GM19438 (cell line): ENCODE measurements at regions not wholly inside any gene's neighbourhood (a gene's known extent, or its start where the extent isn't known, plus 50 kb on each side); places are given as distances from the start of the nearest gene placed in this dataset.

Source experiments
- ATAC-seq: cut with Tn5 transposase; IDR thresholded peaks from one replicate; pipeline ENCODE4 v1.9.1; 2021; ENCODE audit warnings: low read depth; ENCODE audit not compliant: unreplicated experiment

DNA sequence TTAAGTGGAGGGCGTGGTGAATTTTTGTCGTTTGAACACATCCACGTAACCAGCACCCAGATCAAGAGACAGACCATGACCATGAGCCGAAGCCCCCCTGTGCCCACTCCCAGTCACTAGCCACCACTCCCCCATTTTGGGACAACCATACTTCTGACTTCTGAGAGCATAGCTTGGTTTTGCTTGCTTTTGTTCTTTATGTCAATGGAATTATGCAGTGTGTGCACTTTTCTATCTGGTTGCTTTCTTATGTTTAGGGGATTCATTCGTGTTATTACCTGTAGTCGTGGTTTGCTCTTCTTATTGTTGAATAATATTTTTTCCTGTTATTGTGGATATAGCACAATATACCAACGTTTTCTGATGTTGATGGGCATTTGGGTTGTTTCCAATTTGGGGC lies 141.7 kb downstream of the GLI2 start:
- no peak for ATAC-seq

DNA sequence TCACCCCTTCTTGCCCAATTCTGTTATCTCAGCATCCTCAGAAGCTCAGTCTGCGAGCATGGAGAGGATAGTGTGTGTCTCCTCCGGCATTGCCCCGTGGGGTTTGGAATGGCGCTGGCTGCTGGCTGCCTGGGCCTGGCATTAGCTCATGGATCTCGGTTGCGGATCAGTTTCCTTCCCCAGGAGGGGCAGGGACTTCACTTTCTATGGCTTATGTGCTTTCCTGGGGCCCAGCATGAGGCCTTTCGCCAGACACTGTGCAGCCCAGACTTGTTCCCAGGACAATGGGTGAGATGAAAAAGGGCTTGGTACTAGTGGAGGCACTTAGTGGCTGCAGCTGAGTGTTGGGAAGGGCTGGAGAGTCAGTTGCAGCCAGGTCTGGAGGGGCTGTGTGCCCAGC lies 143.3 kb downstream of the GLI2 start:
- ATAC-seq, result no peak

DNA sequence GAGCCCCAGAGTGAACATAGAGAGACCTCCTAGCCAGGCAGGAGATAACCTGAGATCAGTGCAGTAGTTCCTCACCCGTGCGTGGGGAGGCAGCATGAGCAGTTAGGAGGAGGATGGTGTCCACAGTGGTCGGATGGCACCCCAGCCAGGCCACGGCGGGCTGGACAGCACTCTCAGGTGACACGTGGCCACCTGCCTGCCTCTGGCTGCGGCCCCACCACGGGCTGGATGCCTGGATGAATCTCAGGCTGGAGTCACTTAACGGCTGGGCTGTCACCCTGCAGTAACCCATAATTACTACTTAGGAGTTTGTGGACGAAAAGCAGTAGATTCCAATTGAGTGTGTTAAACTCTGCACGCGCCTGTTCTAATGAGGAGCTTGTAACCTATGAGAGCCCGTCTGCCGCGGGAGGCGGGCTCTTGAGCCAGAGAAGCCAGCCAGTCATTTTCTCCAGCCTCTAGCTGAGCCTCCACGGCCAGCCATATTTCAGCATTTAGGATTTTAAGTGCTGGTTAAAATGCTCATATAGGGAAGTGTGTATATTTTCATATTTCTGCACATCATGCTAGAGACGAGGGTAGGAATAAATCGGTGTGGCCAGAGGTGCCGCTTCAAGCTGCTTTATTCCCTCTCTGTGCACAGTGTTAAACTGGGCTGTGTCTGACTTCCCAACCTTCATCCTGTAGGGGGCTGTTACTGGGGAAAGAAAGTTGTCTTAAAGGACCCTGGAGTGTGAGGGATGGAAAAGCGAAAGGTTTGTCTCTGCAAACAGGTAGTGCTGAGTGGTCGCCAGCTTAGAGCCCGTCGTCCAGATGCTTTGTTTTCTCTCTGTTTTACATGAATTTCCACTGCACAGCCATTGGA lies 144.0 kb downstream of the GLI2 start:
- no peak for ATAC-seq

DNA sequence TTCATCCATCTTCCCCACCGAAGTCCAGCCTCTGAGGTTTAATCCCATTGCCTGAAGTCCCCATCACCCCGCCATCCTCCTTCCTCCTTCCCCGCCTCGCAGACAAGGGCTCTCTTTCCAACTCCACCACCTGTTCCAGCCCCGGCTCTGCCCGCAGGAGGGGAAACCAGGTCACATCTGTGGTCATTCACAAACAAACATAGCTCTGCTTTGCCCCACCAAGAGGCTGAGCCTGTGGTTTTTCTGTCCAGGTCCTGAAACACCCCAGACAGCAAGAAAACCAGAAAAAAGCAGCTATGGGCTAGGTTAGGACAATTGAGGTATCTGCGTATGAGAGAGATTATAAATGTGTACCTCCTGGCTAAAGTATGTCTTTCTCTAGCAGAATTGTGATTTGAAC lies 144.7 kb downstream of the GLI2 start:
- ATAC-seq, result no peak

DNA sequence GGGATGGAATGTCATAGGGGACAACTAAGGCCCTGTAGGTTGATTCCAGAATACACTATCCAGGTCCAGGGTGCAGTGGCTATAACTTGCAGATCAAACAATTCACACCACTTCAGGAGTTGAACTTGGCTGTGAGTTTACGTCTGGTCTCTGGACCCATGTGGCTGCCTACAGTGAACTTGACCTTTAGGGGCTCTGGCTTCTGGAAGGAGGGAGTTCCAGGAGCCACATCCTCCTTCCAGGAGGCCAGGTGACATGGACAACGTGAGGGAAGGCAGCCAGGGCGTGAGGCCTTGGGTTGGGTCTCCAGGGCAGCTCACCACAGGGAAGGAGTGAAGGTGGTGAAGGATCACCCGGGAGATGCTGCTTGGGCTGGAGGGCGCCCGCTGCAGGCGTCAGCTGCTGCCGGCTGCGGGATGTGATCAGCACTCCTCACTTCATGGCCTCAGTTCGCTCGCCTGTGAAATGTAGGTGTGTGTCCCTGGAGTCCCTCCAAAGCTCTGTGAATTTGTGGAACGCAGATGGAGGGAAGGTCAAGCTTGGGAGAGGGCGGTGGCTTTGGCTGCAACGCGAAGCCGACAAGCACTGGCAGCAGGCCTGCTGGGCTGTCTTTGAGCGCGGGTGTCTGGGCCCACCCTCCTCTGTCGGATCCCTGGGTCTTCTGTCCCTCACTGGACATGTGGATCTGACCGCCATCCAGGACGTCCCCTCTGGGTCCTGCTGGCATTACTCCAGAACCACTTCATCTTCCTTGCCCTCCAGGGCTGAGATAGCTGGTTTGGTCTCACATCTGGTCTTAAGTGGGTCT lies 146.5 kb downstream of the GLI2 start:
- no peak for ATAC-seq

DNA sequence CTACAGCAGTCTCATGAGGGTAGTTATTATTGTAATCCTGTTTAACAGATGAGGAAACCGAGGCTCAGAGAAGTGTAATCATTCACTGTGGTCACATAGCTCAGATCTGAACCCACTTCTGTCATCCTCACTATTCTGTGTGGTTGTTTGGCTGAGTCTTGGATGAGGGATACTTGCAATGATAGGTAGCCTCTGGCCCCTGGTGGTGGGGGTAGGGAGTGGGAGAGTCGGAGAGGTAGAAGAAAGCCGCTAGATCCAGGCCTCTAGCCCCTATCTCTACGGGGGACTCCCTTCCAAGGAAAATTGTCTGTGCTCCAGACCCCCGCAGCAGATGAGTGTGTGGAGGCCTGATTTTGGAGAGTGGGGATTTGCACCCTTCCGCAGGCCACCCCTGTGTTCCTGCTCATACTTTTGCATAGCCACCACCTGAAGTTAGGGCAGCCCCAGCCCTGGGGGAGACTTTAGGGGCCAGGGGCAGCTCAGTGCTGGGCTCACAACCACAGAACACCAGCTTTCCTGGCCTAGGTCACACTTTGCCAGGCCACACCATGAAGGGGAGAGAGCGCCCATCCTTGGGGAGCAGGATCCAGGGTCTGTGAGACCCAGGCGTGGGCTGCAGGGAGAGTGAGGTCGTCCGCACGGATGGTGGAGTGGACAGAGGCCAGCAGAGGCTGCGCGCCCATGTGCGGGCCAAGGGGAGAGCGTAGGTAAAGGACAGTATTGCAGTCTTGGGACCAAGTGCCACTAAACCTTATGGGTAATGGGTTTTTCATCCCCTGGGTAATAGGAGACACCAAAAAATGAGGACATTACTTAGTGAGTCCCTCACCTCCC lies 148.2 kb downstream of the GLI2 start:
- ATAC-seq, result no peak

DNA sequence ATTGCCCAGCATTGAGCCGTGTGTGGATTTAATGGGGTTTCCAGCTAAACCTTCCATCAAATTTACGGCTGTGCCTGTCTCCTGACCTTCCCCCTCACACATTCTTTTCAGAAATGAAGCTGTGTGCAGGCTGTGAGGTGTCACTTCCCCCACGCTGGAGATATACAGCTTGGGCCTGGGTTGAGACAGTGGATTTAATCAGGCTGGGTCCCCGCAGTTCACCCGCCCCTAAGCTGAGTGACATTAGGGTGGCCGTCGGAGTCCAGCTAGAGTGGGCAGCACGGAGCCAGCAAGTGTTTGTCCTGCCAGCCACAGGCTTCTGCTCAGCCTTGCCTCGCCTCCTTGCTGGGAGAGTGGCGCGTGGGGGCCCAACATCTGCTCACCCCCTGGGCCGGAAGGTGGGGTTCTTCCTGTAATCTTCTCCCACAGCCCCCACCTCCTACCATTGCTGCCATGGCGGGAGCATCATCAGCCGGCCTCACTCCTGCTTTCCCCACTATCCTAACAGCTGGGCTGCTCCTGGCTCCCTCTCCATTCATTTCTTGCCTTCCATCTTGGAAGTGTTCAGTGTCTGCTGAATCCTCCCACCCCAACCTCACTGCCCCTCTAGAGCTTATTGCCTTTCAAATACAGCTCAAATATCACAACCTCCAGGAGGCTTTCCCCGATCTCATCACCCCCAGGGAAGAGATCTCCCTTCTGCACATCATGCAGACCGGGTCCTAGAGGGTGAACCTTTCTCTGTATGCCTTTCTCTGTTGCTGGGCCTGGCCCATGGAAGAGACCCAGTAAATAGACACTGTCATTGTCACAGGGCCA lies 149.0 kb downstream of the GLI2 start:
- ATAC-seq, result no peak

DNA sequence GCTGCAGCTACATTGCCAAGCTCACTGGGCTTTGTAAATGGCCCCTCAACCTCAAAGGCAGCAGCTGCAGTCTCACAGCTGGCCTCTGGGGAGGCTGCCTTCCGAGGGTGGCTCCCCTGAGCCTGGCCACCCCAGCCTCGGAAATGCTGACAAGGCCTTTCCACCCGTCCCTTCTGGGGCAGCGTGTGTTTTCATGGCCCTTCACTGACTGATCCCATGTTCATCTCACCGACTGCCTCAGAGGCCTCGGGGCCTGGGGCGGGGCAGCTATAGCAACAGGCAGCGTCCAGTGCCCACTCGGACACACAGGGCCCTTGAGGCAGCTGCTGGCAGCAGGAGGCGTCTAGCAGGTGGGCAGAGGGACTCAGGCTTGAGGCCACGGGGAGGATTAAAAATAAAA lies 149.7 kb downstream of the GLI2 start:
- no peak for ATAC-seq

DNA sequence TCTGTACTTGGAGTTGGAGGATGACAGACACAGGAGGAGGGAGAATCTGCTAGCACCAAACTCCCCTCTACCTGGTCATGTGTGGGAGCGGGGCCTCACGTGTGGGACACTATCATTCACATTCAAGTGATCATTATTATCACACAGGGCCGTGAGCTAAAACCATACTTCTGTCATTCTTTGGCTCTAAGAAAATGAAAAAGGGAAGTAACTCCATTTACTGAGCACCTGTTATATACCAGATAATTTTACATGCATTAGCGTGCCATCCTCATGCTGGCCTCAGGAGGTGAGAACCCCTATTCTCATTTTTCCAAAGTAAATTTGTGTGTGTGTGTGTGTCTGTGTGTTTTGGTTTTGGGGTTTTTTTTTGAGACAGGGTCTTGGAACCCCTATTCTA lies 150.1 kb downstream of the GLI2 start:
- no peak for ATAC-seq

DNA sequence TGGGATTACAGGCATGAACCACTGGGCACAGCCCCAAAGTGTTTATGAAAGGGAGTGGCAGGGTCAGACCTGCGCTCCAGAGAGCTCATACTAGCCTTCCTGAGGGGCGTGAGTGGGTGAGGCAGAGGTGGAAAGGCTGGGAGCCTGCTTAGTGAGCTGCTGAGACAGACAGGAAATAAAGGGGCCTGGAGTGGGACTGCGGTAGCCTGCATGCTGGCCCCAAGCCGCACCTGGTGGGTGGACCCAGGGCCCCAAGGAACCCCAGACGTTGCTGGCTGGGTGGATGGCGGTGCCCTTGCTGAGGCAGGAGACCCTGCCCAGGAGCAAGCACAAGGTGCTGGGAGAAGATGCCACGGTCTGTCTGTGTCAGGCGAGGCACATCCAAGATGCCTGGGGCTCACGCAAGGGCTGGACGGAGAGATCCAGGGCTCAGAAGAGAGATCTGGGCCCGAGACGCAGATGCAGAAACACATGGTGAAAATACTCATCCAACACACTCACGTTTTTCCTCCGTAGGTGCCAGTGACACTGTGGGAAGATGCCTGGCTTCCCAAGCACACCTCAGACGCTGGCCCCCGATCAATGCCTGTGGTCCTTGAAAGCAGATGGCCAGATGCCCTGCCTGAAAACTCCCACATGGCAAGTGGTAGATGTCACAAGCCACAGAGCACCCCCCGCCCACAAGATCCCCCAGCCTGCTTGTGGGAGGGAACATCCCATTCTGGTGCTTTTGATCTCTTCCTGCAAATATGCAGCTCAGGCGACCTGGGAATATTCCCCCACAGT lies 151.1 kb downstream of the GLI2 start:
- no peak for ATAC-seq

DNA sequence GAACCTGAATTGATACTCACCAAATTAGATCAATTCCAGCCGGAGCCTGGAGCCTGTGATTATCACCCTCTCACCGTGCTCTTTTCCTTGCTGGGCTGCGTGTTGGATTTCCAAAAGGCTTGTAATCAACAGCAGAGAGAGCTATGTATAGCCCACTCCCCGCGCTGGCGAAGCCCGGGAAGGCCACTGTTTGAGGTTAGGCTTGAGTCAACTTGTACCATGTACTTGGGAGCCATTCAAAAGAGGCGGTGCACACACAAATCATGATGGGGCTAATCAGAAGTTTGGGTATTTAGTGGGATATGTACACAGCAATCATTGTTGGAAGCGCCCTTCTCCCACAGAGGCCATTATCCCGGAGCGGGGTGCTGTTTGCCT lies 151.6 kb downstream of the GLI2 start:
- ATAC-seq, result no peak

DNA sequence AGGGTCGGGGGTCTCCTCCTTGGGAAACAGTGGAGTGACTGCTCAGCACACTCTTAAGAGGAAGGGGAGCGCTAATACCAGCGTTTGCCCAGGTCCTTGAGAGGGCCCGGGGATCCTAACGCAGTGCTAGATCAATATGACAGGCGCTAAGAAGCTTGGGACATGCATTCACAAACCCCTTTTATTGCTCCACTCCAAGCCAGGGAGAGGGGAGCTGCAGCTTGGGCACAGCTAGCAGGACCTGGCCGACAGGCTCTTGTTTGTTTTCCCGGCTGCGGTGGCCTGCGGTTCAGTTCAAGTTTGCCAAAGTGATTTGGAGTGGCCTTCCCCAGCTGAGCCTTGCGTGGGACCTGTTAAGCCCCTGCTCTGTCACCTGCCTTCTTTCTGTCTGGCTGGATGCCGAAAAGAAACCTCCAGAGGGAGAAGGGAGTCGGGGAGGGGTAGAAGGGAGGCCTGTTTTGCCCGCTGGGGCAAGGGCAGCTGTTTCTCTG lies 152.1 kb downstream of the GLI2 start:
- ATAC-seq, result no peak

DNA sequence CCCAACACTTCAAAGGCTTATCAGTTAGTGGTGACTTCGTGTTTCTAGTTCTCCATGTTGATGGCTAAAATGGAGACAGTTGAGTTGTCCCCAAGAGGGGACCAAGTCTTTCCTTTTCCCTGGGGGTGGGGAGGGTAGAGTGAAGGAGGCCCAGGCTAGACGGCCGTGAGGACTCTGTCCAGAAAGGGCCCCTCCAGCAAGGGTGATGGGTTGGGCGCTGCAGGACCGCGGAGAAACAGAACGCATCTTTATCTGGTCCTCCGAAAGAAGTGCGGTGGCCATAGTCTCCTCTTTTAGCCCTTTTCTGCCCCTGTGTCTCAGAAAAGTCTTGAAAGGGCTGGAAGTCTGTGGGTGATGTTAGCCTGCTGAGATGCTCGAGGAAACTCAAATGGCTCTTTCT lies 153.2 kb downstream of the GLI2 start:
- no peak for ATAC-seq

DNA sequence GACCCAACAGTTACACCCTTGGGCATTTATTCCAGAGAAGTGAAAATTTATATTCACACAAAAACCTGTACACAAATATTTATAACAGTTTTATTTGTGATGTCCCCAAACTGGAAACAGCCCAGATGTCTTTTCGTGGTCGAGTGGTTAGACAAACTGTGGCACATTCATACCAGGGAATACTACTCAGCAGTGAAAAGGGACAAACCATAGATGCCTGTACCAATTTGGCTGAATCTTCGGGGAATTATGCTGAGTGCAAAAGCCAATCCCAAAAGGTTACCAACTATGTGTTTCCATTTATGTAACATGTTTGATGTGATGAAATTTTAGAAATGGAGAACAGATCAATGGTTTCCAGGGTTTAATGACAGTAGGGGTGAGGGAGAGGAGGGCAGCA lies 154.3 kb downstream of the GLI2 start:
- no peak for ATAC-seq

DNA sequence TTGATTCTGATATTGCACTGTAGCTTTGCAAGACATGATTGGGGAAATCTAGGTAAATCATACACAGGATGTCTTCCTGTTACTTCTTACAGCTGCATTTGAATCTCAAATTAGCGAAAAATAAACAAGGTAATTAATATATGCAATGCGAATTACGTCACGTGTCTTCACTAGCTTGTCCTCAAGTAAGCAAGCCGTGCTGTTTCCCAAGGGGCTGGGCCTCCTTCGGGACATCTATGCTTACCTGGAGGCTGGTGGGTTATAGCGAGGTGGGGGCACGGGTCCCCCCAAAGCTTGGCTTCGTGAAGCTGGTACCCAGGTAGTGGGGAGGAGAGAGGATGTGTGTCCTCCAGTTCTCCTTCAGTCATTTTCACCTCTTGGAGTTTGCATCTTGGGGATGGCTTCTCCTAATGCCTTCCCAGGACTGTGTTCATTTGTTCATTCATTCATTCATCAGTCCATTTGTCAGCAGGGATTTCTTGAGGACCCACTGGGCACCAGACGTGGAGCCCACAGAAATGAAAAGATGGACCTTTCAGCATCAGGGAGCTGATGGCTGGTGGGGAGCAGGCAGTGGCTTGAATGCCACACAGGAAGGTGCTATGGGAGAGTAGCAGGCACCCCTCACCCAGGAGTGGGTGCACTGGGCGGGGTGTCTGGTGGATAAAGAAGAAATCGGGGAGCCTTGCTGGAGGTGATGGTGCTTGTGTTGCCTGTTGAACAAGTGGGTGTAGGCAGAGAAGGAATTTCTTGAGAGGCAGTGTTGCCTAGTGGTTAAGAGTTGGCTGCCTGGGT lies 155.1 kb downstream of the GLI2 start:
- no peak for ATAC-seq

DNA sequence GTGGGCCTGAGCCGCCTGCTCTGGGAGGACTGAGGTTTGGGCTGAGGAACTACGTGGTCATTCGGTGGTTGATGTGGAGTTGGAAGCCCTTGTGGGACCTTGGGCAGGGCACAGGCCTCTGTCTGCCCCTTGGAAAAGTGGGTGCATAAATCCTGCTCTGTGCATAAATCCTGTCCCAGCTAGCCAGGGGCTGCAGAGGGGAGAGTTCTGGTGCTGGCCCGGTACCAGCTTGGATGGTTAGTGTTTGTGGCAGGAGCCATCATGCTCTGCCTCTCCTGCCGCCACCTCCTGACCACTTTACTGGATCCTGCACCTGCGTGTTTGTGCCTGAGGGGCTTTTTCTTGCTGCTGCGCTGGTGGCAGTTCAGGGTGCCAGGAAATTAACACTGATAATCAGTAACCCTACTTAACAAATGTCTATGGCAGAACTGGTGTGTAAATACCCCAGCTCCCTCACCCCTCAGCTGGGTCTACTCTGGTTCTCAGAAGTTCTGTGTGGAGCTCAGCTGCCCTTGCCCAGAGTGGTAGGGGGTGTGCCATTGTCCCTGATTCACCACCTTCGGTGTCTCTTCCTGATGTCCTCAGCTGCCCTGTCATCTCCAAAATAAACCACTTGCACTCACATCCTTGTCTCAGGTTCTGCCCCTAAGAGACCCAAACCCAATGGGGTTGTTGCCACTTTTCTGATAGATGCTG lies 156.8 kb downstream of the GLI2 start:
- no peak for ATAC-seq

DNA sequence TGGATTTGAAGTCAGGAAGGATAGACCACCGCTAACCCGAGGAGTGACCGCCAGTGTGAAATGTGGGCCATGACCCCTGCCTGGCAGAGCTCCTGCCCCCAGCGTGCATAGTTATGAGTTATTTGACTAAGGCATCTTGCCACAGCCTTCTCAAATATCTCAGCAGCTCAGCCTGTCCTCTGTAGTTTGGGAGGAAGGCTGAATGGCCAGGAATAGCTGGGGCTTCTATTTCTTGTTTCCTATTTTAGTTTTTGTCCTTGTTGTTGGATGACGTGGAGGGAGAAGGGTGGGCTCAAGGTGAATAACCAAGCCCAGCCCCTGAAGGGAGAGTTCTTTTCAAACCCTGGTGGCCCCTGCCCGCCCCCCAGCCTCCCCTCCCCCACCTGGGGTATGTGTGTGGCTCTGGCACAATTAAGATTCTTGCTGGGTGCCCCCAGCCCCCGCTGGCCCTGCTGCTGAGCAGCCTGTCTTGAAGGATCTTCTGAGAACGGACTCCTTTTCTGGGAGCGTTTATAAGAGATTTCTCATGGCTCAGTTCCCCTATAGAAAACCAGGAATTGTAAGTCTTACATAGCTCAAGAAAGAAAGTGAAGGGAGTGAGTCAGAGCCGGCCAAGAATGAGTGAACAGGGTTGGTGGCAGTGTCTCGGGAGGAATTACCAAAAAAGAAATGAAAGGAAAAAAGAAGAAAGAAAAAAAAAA lies 157.4 kb downstream of the GLI2 start:
- ATAC-seq, result no peak
